ENCODE measurements at regions not wholly inside any gene's neighbourhood (a gene's known extent, or its start where the extent isn't known, plus 50 kb on each side); places are given as distances from the start of the nearest gene placed in this dataset.

- no peak overlapping the region for H3K4me3 ChIP-seq
- WGBS (ENCODE audit: insufficient coverage, insufficient replicate concordance, low lambda C conversion rate, missing lambda C conversion rate) = 59% methylated on average over 3 of the region's 3 CpGs
- no peaks in the 10 kb centered on the region for H4K20me1 ChIP-seq (ENCODE audit: control insufficient read depth, insufficient read depth)
- no peaks in the 10 kb centered on the region; a peak in 1 of 4 replicates for H3K27me3 ChIP-seq (replicated peaks in 1 of 2; ENCODE audit: control insufficient read depth in 2 of 2, insufficient read depth in 2 of 2, low read length in 1 of 2)
- no peaks in the 10 kb centered on the region for H3K36me3 ChIP-seq (ENCODE audit: control insufficient read depth in 2 of 2, insufficient read depth in 2 of 2, low read length in 1 of 2)
- intact Hi-C loops (cut with micrococcal nuclease; ENCODE audit: unreplicated experiment) = no loop called here
- no peak overlapping the region for H3K9ac ChIP-seq (ENCODE audit: control insufficient read depth, insufficient read depth, low read length)
- no peaks in the 10 kb centered on the region for H3K4me1 ChIP-seq (ENCODE audit: control insufficient read depth, insufficient read depth, low read length)
- CTCF ChIA-PET = no interaction called here
- RAD21 ChIA-PET (ENCODE audit: unreplicated experiment) = no interaction called here
- ATAC-seq = no peak
- no peak for DNase-seq (ENCODE audit: low read depth, low spot score)
- FAIRE-seq = no peak
- POLR2A ChIA-PET = no interaction called here
- in situ Hi-C loops (cut with MboI) = no loop called here
- H3K27ac ChIP-seq (ENCODE audit: control insufficient read depth, insufficient read depth) = no peak overlapping the region
- H2AFZ ChIP-seq (ENCODE audit: control insufficient read depth, low read depth, low read length) = no peak overlapping the region
- BruUV-seq (replicated peaks) = no TSS peak
- no peaks in the 10 kb centered on the region for H3K9me3 ChIP-seq (replicated peaks; ENCODE audit: control insufficient read depth, insufficient read depth, low read length)
- no peak overlapping the region for H3K4me2 ChIP-seq (ENCODE audit: control insufficient read depth, insufficient read depth)
- SMC1A ChIA-PET (ENCODE audit: uncharacterized antibody, unreplicated experiment) = no interaction called here
- no peaks in the 10 kb centered on the region for H3K79me2 ChIP-seq (ENCODE audit: control insufficient read depth, insufficient read depth, low read length)
- TF ChIP-seq SUPT20H (IDR thresholded peaks at IDR 0.05; ENCODE audit: borderline replicate concordance, control insufficient read depth, low read depth, low read length) = no peak
- TF ChIP-seq SRF (IDR thresholded peaks at IDR 0.05; ENCODE audit: low read depth in 2 of 2, low read length in 2 of 2) = no peak
- TF ChIP-seq ATF2 (IDR thresholded peaks at IDR 0.05; ENCODE audit: low read length) = no peak
- TF ChIP-seq RUNX3 (IDR thresholded peaks at IDR 0.05; ENCODE audit: low read length) = no peak
- TF ChIP-seq ZBTB11 (CRISPR knock-in tag; IDR thresholded peaks at IDR 0.05) = no peak
- no peak for TF ChIP-seq NR2C2 (IDR thresholded peaks at IDR 0.05; ENCODE audit: borderline replicate concordance, control insufficient read depth, insufficient read length, low read depth)
- no peak for TF ChIP-seq E2F8 (IDR thresholded peaks at IDR 0.05; ENCODE audit: low read depth, partially characterized antibody)
- no peak for TF ChIP-seq KAT2A (conservative IDR thresholded peaks at IDR 0.05; ENCODE audit: control insufficient read depth, low read depth, low read length)
- TF ChIP-seq PAX8 (IDR thresholded peaks at IDR 0.05) = no peak
- no peak for TF ChIP-seq RB1 (IDR thresholded peaks at IDR 0.05; ENCODE audit: borderline replicate concordance)
- TF ChIP-seq ZNF207 (IDR thresholded peaks at IDR 0.05; ENCODE audit: borderline replicate concordance) = no peak
- TF ChIP-seq MLLT1 (IDR thresholded peaks at IDR 0.05) = no peak
- no peak for TF ChIP-seq NR2F1 (conservative IDR thresholded peaks at IDR 0.05)
Observed at GRCh38 chrX:16516232-16516876, 133.6 kb upstream of the S100G start.

Measured in GM12878 (cell line).